Keratinocyte (primary cell): ENCODE measurements at regions not wholly inside any gene's neighbourhood (a gene's known extent, or its start where the extent isn't known, plus 50 kb on each side); places are given as distances from the start of the nearest gene placed in this dataset.

ENCODE experiments used
- DNase-seq: peaks from one replicate; pipeline ENCODE4 v3.0.0-alpha.2; 2011; ENCODE audit warnings: low read depth, missing footprints, low spot score
- FAIRE-seq: peaks from 2 replicates; lab custom pipeline; 2011; peaks lifted over from hg19 to GRCh38; lab: Jason Lieb, UNC
- H2AFZ ChIP-seq: 2 replicates; pipeline ENCODE4 v1.6.0; 2012; ENCODE audit warnings: low read length, control low read depth, inconsistent platforms; ENCODE audit not compliant: control insufficient read depth
- H3K27ac ChIP-seq: 2 replicates; pipeline ENCODE4 v1.5.1; 2011; ENCODE audit warnings: low read length; ENCODE audit not compliant: control insufficient read depth, insufficient read depth
- H3K27me3 ChIP-seq: 3 replicates; pipeline ENCODE4 v1.6.0; 2011; ENCODE audit warnings: low read length; ENCODE audit not compliant: control insufficient read depth, insufficient read depth; ENCODE audit errors: extremely low read depth
- H3K36me3 ChIP-seq, 2 experiments: 2 replicates in 1 of 2; 3 replicates in 1 of 2; pipeline ENCODE4 v1.5.1; 2011; ENCODE audit warnings: low read length in 2 of 2, mild to moderate bottlenecking in 1 of 2; ENCODE audit not compliant: control insufficient read depth in 2 of 2, insufficient read depth in 2 of 2; ENCODE audit errors: extremely low read depth in 1 of 2
- H3K4me1 ChIP-seq: 3 replicates; pipeline ENCODE4 v1.5.1; 2011; ENCODE audit warnings: low read length; ENCODE audit not compliant: control insufficient read depth, insufficient read depth; ENCODE audit errors: extremely low read depth
- H3K4me2 ChIP-seq: 3 replicates; pipeline ENCODE4 v1.6.0; 2011; ENCODE audit warnings: low read depth, low read length; ENCODE audit not compliant: control insufficient read depth, insufficient read depth; ENCODE audit errors: extremely low read depth
- H3K4me3 ChIP-seq, 3 experiments: fragments of 200-600 bp in 1 of 3; sonication (generic) in 1 of 3; 2 replicates in 2 of 3; 3 replicates in 1 of 3; pipeline ENCODE4 v1.5.1; 2011 to 2016; ENCODE audit warnings: low read length in 3 of 3, mild to moderate bottlenecking in 3 of 3, control low read depth in 2 of 3, inconsistent platforms in 1 of 3, low read depth in 1 of 3, mixed read lengths in 1 of 3, mixed run types in 1 of 3, moderate library complexity in 1 of 3; ENCODE audit not compliant: control insufficient read depth in 2 of 3, insufficient read depth in 2 of 3; ENCODE audit errors: extremely low read depth in 1 of 3
- H3K79me2 ChIP-seq: 2 replicates; pipeline ENCODE4 v1.6.0; 2012; ENCODE audit warnings: low read length; ENCODE audit not compliant: control insufficient read depth, insufficient read depth
- H3K9ac ChIP-seq: 3 replicates; pipeline ENCODE4 v1.6.0; 2011; ENCODE audit warnings: low read length; ENCODE audit not compliant: control insufficient read depth, insufficient read depth; ENCODE audit errors: extremely low read depth
- H3K9me1 ChIP-seq: 3 replicates; pipeline ENCODE4 v1.6.0; 2011; ENCODE audit warnings: low read length; ENCODE audit not compliant: control insufficient read depth, insufficient read depth; ENCODE audit errors: extremely low read depth
- H3K9me3 ChIP-seq: 2 replicates; pipeline ENCODE4 v1.5.1; 2012; ENCODE audit warnings: low read depth, low read length; ENCODE audit not compliant: control insufficient read depth
- H4K20me1 ChIP-seq: 3 replicates; pipeline ENCODE4 v1.6.0; 2011; ENCODE audit warnings: low read length; ENCODE audit not compliant: control insufficient read depth, insufficient read depth; ENCODE audit errors: extremely low read depth
- CTCF ChIP-seq, 3 experiments: IDR thresholded peaks in 1 of 3; conservative IDR thresholded peaks in 1 of 3; optimal IDR thresholded peaks in 1 of 3; 2 replicates in 2 of 3; 3 replicates in 1 of 3; pipeline versions ENCODE3 to v1.5.1; 2011; ENCODE audit warnings: low read length in 3 of 3, mild to moderate bottlenecking in 3 of 3, moderate library complexity in 2 of 3, control low read depth in 1 of 3, inconsistent platforms in 1 of 3; ENCODE audit not compliant: insufficient read depth in 2 of 3; ENCODE audit errors: extremely low read depth in 1 of 3
- EZH2 ChIP-seq: IDR thresholded peaks from one replicate; pipeline ENCODE4 v1.6.1; 2012; ENCODE audit warnings: inconsistent platforms, mild to moderate bottlenecking, low read length, moderate library complexity
- dilution Hi-C: fragments of 300-500 bp; cut with MboI; formaldehyde crosslinking; loops from one replicate; pipeline ENCODE4 v1.7.0; 2020; ENCODE audit warnings: low sequenced_read_pairs; ENCODE audit not compliant: extremely low pct_ligation_motif_present

- peaks cover 22% of the 10 kb centered on the region for H3K4me1 ChIP-seq
- no peaks in the 10 kb centered on the region for H3K79me2 ChIP-seq
- no peaks in the 10 kb centered on the region for H4K20me1 ChIP-seq
- H3K9me3 ChIP-seq = no peaks in the 10 kb centered on the region
- DNase-seq (peak; percentile 96), FAIRE-seq (peak; percentile 99)
- H3K9me1 ChIP-seq = no peaks in the 10 kb centered on the region
- H3K9ac ChIP-seq = peak overlapping the region; percentile 33
- dilution Hi-C loops = no loop called here
- peak overlapping the region; percentile 52 for H3K4me2 ChIP-seq
- H2AFZ ChIP-seq = peak overlapping the region; percentile 77
- H3K27me3 ChIP-seq = no peaks in the 10 kb centered on the region
- H3K4me3 ChIP-seq = peak overlapping the region in 1 of 3 experiments; percentile 15
- peak overlapping the region; percentile 65 for H3K27ac ChIP-seq
- no peaks in the 10 kb centered on the region for H3K36me3 ChIP-seq
- no peak for TF ChIP-seq EZH2
- no peak for TF ChIP-seq CTCF (optimal IDR thresholded peaks at IDR 0.05 in 1 of 3, IDR thresholded peaks at IDR 0.05 in 1 of 3, conservative IDR thresholded peaks at IDR 0.05 in 1 of 3; ENCODE audit: extremely low read depth in 1 of 3, insufficient read depth in 2 of 3, low read length in 3 of 3)
These were observed 114.7 kb upstream of the CXCL14 start for GRCh38 chr5:135693371-135693955.

- Histone ChIP-seq H2AFZ (no peak overlapping the region), H3K79me2 (no peaks in the 10 kb centered on the region), H3K27ac (no peak overlapping the region), H3K9me1 (no peaks in the 10 kb centered on the region), H3K4me1 (peaks cover 22% of the 10 kb centered on the region), H3K9ac (no peak overlapping the region), H3K27me3 (no peaks in the 10 kb centered on the region), H3K9me3 (no peaks in the 10 kb centered on the region), H4K20me1 (no peaks in the 10 kb centered on the region), H3K36me3 (no peaks in the 10 kb centered on the region), H3K4me2 (no peak overlapping the region), H3K4me3 (no peak overlapping the region)
- TF ChIP-seq CTCF (optimal IDR thresholded peaks at IDR 0.05 in 1 of 3, IDR thresholded peaks at IDR 0.05 in 1 of 3, conservative IDR thresholded peaks at IDR 0.05 in 1 of 3; ENCODE audit: extremely low read depth in 1 of 3, insufficient read depth in 2 of 3, low read length in 3 of 3) = no peak
- TF ChIP-seq EZH2 = no peak
- dilution Hi-C loops = no loop called here
- DNase-seq = no peak
- no peak for FAIRE-seq
These were observed 112.3 kb upstream of the CXCL14 start for GRCh38 chr5:135691044-135691443.
